ENCODE measurements at regions not wholly inside any gene's neighbourhood (a gene's known extent, or its start where the extent isn't known, plus 50 kb on each side); places are given as distances from the start of the nearest gene placed in this dataset.
"Not testable (repeated sequence)": the region's sequence is repeated elsewhere in the genome, so short reads cannot be mapped to it uniquely, and the experiment has no call there.

GRCh38 chr1:83406693-83407371 is 592.1 kb downstream of the TTLL7 start:
- not testable (repeated sequence) for H3K79me2 ChIP-seq (ENCODE audit: insufficient read depth, low read length); H3K9ac ChIP-seq (ENCODE audit: low read length); H3K27me3 ChIP-seq (ENCODE audit: insufficient read depth, low read length)

GRCh38 chr1:83405789-83406188 is 593.1 kb downstream of the TTLL7 start:
- not testable (repeated sequence) for H4K20me1 ChIP-seq (ENCODE audit: insufficient read depth, low read length); H3K27me3 ChIP-seq (ENCODE audit: insufficient read depth, low read length); H3K4me2 ChIP-seq (ENCODE audit: low read length); H3K9me3 ChIP-seq (ENCODE audit: low read length); H3K27ac ChIP-seq (ENCODE audit: low read depth, low read length, poor library complexity, severe bottlenecking); H3K36me3 ChIP-seq (ENCODE audit: insufficient read depth, low read length); H2AFZ ChIP-seq (ENCODE audit: low read length); H3F3A ChIP-seq (ENCODE audit: insufficient read depth, low read length); H3K4me1 ChIP-seq (ENCODE audit: insufficient read depth, low read length, severe bottlenecking); H3K4me3 ChIP-seq (ENCODE audit: low read depth, low read length, poor library complexity, severe bottlenecking); H3K9ac ChIP-seq (ENCODE audit: low read length); H3K9me2 ChIP-seq (ENCODE audit: low read depth, low read length); H3K79me2 ChIP-seq (ENCODE audit: insufficient read depth, low read length)

More at GRCh38 chr1:83406693-83407371, 592.1 kb downstream of the TTLL7 start:
- H3K9me2 ChIP-seq (ENCODE audit: low read depth, low read length); H4K20me1 ChIP-seq (ENCODE audit: insufficient read depth, low read length); H3K4me3 ChIP-seq (ENCODE audit: low read depth, low read length, poor library complexity, severe bottlenecking); H3K9me3 ChIP-seq (ENCODE audit: low read length); H3K36me3 ChIP-seq (ENCODE audit: insufficient read depth, low read length); H3K4me1 ChIP-seq (ENCODE audit: insufficient read depth, low read length, severe bottlenecking); H3K4me2 ChIP-seq (ENCODE audit: low read length); H2AFZ ChIP-seq (ENCODE audit: low read length); H3F3A ChIP-seq (ENCODE audit: insufficient read depth, low read length); H3K27ac ChIP-seq (ENCODE audit: low read depth, low read length, poor library complexity, severe bottlenecking): not testable (repeated sequence)

- not testable (repeated sequence) for H4K20me1 ChIP-seq (ENCODE audit: insufficient read depth, low read length); H3K4me1 ChIP-seq (ENCODE audit: insufficient read depth, low read length, severe bottlenecking)
Measured at GRCh38 chr1:83403500-83403899, 595.4 kb downstream of the TTLL7 start.

GRCh38 chr1:83401146-83401545 is 597.8 kb downstream of the TTLL7 start:
- H3K9ac ChIP-seq (ENCODE audit: low read length); H4K20me1 ChIP-seq (ENCODE audit: insufficient read depth, low read length); H3K4me3 ChIP-seq (ENCODE audit: low read depth, low read length, poor library complexity, severe bottlenecking); H3K4me1 ChIP-seq (ENCODE audit: insufficient read depth, low read length, severe bottlenecking); H3K4me2 ChIP-seq (ENCODE audit: low read length); H3K27ac ChIP-seq (ENCODE audit: low read depth, low read length, poor library complexity, severe bottlenecking); H3K36me3 ChIP-seq (ENCODE audit: insufficient read depth, low read length); H2AFZ ChIP-seq (ENCODE audit: low read length); H3K27me3 ChIP-seq (ENCODE audit: insufficient read depth, low read length); H3K79me2 ChIP-seq (ENCODE audit: insufficient read depth, low read length); H3K9me2 ChIP-seq (ENCODE audit: low read depth, low read length); H3F3A ChIP-seq (ENCODE audit: insufficient read depth, low read length); H3K9me3 ChIP-seq (ENCODE audit: low read length): not testable (repeated sequence)

More at GRCh38 chr1:83403500-83403899, 595.4 kb downstream of the TTLL7 start:
- H3K9ac ChIP-seq (ENCODE audit: low read length); H3K27ac ChIP-seq (ENCODE audit: low read depth, low read length, poor library complexity, severe bottlenecking); H3K27me3 ChIP-seq (ENCODE audit: insufficient read depth, low read length); H3K9me3 ChIP-seq (ENCODE audit: low read length); H3K79me2 ChIP-seq (ENCODE audit: insufficient read depth, low read length); H3K36me3 ChIP-seq (ENCODE audit: insufficient read depth, low read length); H3K4me2 ChIP-seq (ENCODE audit: low read length); H3F3A ChIP-seq (ENCODE audit: insufficient read depth, low read length); H2AFZ ChIP-seq (ENCODE audit: low read length); H3K4me3 ChIP-seq (ENCODE audit: low read depth, low read length, poor library complexity, severe bottlenecking); H3K9me2 ChIP-seq (ENCODE audit: low read depth, low read length): not testable (repeated sequence)

- not testable (repeated sequence) for H3K4me2 ChIP-seq (ENCODE audit: low read length); H3K27ac ChIP-seq (ENCODE audit: low read depth, low read length, poor library complexity, severe bottlenecking); H3K4me3 ChIP-seq (ENCODE audit: low read depth, low read length, poor library complexity, severe bottlenecking); H3K79me2 ChIP-seq (ENCODE audit: insufficient read depth, low read length); H3K9me3 ChIP-seq (ENCODE audit: low read length); H3K36me3 ChIP-seq (ENCODE audit: insufficient read depth, low read length); H3K27me3 ChIP-seq (ENCODE audit: insufficient read depth, low read length); H3K9me2 ChIP-seq (ENCODE audit: low read depth, low read length); H3K9ac ChIP-seq (ENCODE audit: low read length); H3K4me1 ChIP-seq (ENCODE audit: insufficient read depth, low read length, severe bottlenecking); H3F3A ChIP-seq (ENCODE audit: insufficient read depth, low read length); H4K20me1 ChIP-seq (ENCODE audit: insufficient read depth, low read length); H2AFZ ChIP-seq (ENCODE audit: low read length)
Measured at GRCh38 chr1:83400173-83400572, 598.8 kb downstream of the TTLL7 start.

GRCh38 chr1:83398125-83398524 is 600.8 kb downstream of the TTLL7 start:
- H3K27ac ChIP-seq (ENCODE audit: low read depth, low read length, poor library complexity, severe bottlenecking); H3F3A ChIP-seq (ENCODE audit: insufficient read depth, low read length); H3K4me2 ChIP-seq (ENCODE audit: low read length); H3K4me1 ChIP-seq (ENCODE audit: insufficient read depth, low read length, severe bottlenecking); H3K79me2 ChIP-seq (ENCODE audit: insufficient read depth, low read length); H3K9ac ChIP-seq (ENCODE audit: low read length); H4K20me1 ChIP-seq (ENCODE audit: insufficient read depth, low read length); H3K9me3 ChIP-seq (ENCODE audit: low read length); H3K27me3 ChIP-seq (ENCODE audit: insufficient read depth, low read length); H2AFZ ChIP-seq (ENCODE audit: low read length); H3K36me3 ChIP-seq (ENCODE audit: insufficient read depth, low read length); H3K9me2 ChIP-seq (ENCODE audit: low read depth, low read length); H3K4me3 ChIP-seq (ENCODE audit: low read depth, low read length, poor library complexity, severe bottlenecking): not testable (repeated sequence)

GRCh38 chr1:83395130-83395529 is 603.8 kb downstream of the TTLL7 start:
- H3F3A ChIP-seq (ENCODE audit: insufficient read depth, low read length); H3K4me1 ChIP-seq (ENCODE audit: insufficient read depth, low read length, severe bottlenecking); H3K4me2 ChIP-seq (ENCODE audit: low read length); H3K27me3 ChIP-seq (ENCODE audit: insufficient read depth, low read length); H3K27ac ChIP-seq (ENCODE audit: low read depth, low read length, poor library complexity, severe bottlenecking); H3K4me3 ChIP-seq (ENCODE audit: low read depth, low read length, poor library complexity, severe bottlenecking); H4K20me1 ChIP-seq (ENCODE audit: insufficient read depth, low read length); H3K36me3 ChIP-seq (ENCODE audit: insufficient read depth, low read length); H3K9me3 ChIP-seq (ENCODE audit: low read length); H3K9me2 ChIP-seq (ENCODE audit: low read depth, low read length); H3K79me2 ChIP-seq (ENCODE audit: insufficient read depth, low read length); H3K9ac ChIP-seq (ENCODE audit: low read length); H2AFZ ChIP-seq (ENCODE audit: low read length): not testable (repeated sequence)

GRCh38 chr1:83386946-83387345 is 612.0 kb downstream of the TTLL7 start:
- not testable (repeated sequence) for H3K27ac ChIP-seq (ENCODE audit: low read depth, low read length, poor library complexity, severe bottlenecking); H3K36me3 ChIP-seq (ENCODE audit: insufficient read depth, low read length); H3K9ac ChIP-seq (ENCODE audit: low read length); H3K4me2 ChIP-seq (ENCODE audit: low read length); H3K4me1 ChIP-seq (ENCODE audit: insufficient read depth, low read length, severe bottlenecking); H3K4me3 ChIP-seq (ENCODE audit: low read depth, low read length, poor library complexity, severe bottlenecking); H3F3A ChIP-seq (ENCODE audit: insufficient read depth, low read length); H2AFZ ChIP-seq (ENCODE audit: low read length); H3K9me3 ChIP-seq (ENCODE audit: low read length); H3K79me2 ChIP-seq (ENCODE audit: insufficient read depth, low read length); H4K20me1 ChIP-seq (ENCODE audit: insufficient read depth, low read length); H3K9me2 ChIP-seq (ENCODE audit: low read depth, low read length); H3K27me3 ChIP-seq (ENCODE audit: insufficient read depth, low read length)
